Neural crest cell (in vitro differentiated cells): ENCODE measurements at regions not wholly inside any gene's neighbourhood (a gene's known extent, or its start where the extent isn't known, plus 50 kb on each side); places are given as distances from the start of the nearest gene placed in this dataset.
A peak's percentile ranks its signal among the peaks of the same experiment; 100 is the strongest.

Experiments
- DNase-seq: peaks from one replicate; pipeline ENCODE4 v3.0.0; 2021; ENCODE audit warnings: low read depth, mixed read lengths, low spot score
- H3K27ac Mint-ChIP-seq: one replicate; pipeline ENCODE4 v1.8.0; 2021; ENCODE audit warnings: mild to moderate bottlenecking, mixed read lengths; ENCODE audit not compliant: unreplicated experiment
- H3K27me3 Mint-ChIP-seq: 2 replicates; pipeline ENCODE4 v1.8.0; 2021; ENCODE audit warnings: low read depth, mild to moderate bottlenecking, mixed read lengths
- H3K36me3 Mint-ChIP-seq: 2 replicates; pipeline ENCODE4 v1.8.0; 2021; ENCODE audit warnings: low read depth, mild to moderate bottlenecking, mixed read lengths
- H3K4me1 Mint-ChIP-seq: 2 replicates; pipeline ENCODE4 v1.8.0; 2021; ENCODE audit warnings: mixed read lengths
- H3K4me3 Mint-ChIP-seq: one replicate; pipeline ENCODE4 v1.8.0; 2021; ENCODE audit warnings: mild to moderate bottlenecking, mixed read lengths
- H3K9me3 Mint-ChIP-seq: 2 replicates; pipeline ENCODE4 v1.8.0; 2021; ENCODE audit warnings: mixed read lengths
- TF ChIP-seq, protein P1 (sequence below): fragments of 200-600 bp; sonication (generic); conservative IDR thresholded peaks from 2 replicates; pipeline ENCODE4 v1.5.0; 2021; ENCODE audit warnings: antibody characterized with exemption, mild to moderate bottlenecking

GRCh38 chr2:60652832-60653340 is 99.4 kb upstream of the BCL11A start:
- no peaks in the 10 kb centered on the region for H3K9me3 Mint-ChIP-seq
- no peak overlapping the region for H3K4me3 Mint-ChIP-seq
- H3K27me3 Mint-ChIP-seq: peaks cover 10% of the 10 kb centered on the region
- H3K36me3 Mint-ChIP-seq: no peaks in the 10 kb centered on the region
- TF ChIP-seq, protein P1, sequence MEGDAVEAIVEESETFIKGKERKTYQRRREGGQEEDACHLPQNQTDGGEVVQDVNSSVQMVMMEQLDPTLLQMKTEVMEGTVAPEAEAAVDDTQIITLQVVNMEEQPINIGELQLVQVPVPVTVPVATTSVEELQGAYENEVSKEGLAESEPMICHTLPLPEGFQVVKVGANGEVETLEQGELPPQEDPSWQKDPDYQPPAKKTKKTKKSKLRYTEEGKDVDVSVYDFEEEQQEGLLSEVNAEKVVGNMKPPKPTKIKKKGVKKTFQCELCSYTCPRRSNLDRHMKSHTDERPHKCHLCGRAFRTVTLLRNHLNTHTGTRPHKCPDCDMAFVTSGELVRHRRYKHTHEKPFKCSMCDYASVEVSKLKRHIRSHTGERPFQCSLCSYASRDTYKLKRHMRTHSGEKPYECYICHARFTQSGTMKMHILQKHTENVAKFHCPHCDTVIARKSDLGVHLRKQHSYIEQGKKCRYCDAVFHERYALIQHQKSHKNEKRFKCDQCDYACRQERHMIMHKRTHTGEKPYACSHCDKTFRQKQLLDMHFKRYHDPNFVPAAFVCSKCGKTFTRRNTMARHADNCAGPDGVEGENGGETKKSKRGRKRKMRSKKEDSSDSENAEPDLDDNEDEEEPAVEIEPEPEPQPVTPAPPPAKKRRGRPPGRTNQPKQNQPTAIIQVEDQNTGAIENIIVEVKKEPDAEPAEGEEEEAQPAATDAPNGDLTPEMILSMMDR: no peak
- no peak for DNase-seq
- no peaks in the 10 kb centered on the region for H3K4me1 Mint-ChIP-seq
- H3K27ac Mint-ChIP-seq: peak overlapping the region; percentile 30

DNA sequence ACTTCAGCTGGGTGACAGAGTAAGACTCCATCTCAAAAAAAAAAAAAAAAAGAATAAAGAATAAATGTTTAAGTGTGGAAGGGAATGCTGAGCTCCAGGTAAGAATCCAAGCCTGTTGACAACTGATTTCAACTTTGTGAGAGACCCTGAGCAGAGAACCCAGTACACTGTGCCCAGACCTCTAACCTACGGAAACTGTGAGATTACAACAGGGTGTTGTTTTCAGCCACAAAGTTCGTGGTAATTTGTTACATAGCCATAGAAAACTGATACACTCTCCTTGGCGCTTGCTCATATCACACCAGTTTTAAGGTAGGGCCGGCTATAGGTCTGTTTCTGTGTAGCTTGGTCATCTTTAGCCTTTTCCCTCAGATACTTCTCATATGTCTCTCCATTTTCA is 98.4 kb upstream of the PAPOLG start:
- H3K36me3 Mint-ChIP-seq: no peaks in the 10 kb centered on the region
- TF ChIP-seq, protein P1: no peak
- H3K4me3 Mint-ChIP-seq: no peak overlapping the region
- H3K9me3 Mint-ChIP-seq: peaks cover 6% of the 10 kb centered on the region
- no peaks in the 10 kb centered on the region for H3K4me1 Mint-ChIP-seq
- peaks cover 10% of the 10 kb centered on the region for H3K27me3 Mint-ChIP-seq
- H3K27ac Mint-ChIP-seq: no peak overlapping the region
- DNase-seq: no peak

DNA sequence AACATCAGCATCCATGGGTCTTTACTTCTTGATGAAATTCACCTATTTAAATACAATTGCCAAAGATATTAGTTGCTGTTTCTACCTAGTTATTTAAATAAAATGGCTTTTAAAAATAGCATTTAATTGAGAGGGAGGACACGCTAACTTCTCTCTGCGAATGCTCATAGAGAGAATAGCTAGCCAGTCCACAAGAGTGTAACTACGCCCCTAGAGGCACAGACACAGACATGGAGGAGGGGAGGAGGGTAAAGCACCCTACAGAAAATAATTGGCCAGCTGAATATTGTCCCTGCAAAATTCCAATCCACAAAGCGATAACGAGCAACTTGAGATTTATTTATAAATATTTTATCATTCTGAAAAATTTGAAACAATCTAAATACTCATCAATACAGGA is 97.0 kb upstream of the PAPOLG start:
- Mint-ChIP-seq H3K4me1 (no peaks in the 10 kb centered on the region), H3K36me3 (no peaks in the 10 kb centered on the region), H3K4me3 (no peak overlapping the region), H3K9me3 (peaks cover 9% of the 10 kb centered on the region), H3K27me3 (peaks cover 3% of the 10 kb centered on the region), H3K27ac (no peak overlapping the region)
- TF ChIP-seq, protein P1: no peak
- no peak for DNase-seq

DNA sequence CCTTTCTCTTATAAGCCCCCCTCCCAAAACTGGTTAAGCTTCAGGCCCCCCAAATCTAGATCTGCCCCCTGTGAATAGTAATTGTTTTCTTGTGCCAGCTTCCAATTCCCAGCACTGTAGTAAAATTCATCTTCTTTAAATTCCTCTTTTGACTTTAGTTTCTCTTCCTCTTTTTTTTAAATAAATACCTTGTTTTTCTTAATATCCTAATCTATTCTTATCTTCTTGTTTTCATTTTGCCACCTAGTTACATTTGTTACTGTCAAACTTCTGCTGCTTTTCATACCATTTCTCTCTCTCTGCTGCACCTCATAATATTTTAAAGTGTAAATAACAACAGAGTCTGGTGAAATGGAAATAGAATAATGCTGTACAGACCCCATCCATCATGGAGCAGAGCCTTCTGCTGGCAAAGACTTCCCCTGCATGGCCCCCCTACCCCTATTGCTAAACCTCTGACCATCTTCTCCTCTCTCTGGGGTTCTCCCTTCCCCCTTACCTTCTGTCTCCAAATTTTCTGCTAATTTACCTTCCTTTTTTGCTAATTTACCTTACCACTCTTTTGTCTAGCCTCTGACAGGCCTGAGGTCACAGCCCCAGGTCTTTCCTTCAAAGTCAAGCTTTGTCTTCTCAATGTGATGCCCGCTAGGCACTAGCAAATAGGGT is 94.9 kb upstream of the PAPOLG start:
- Mint-ChIP-seq H3K4me1 (no peaks in the 10 kb centered on the region), H3K27ac (no peak overlapping the region), H3K36me3 (peaks cover 2% of the 10 kb centered on the region), H3K27me3 (peaks cover 3% of the 10 kb centered on the region), H3K4me3 (no peak overlapping the region), H3K9me3 (peaks cover 9% of the 10 kb centered on the region)
- TF ChIP-seq, protein P1: no peak
- no peak for DNase-seq

- TF ChIP-seq, protein P1: no peak
- Mint-ChIP-seq H3K27ac (no peak overlapping the region), H3K4me3 (no peak overlapping the region), H3K36me3 (peaks cover 2% of the 10 kb centered on the region), H3K9me3 (peaks cover 9% of the 10 kb centered on the region), H3K27me3 (peaks cover 3% of the 10 kb centered on the region), H3K4me1 (no peaks in the 10 kb centered on the region)
- DNase-seq: no peak
Measured at GRCh38 chr2:60662781-60663180, 93.3 kb upstream of the PAPOLG start.
